ENCODE measurements at regions not wholly inside any gene's neighbourhood (a gene's known extent, or its start where the extent isn't known, plus 50 kb on each side); places are given as distances from the start of the nearest gene placed in this dataset.

DNA sequence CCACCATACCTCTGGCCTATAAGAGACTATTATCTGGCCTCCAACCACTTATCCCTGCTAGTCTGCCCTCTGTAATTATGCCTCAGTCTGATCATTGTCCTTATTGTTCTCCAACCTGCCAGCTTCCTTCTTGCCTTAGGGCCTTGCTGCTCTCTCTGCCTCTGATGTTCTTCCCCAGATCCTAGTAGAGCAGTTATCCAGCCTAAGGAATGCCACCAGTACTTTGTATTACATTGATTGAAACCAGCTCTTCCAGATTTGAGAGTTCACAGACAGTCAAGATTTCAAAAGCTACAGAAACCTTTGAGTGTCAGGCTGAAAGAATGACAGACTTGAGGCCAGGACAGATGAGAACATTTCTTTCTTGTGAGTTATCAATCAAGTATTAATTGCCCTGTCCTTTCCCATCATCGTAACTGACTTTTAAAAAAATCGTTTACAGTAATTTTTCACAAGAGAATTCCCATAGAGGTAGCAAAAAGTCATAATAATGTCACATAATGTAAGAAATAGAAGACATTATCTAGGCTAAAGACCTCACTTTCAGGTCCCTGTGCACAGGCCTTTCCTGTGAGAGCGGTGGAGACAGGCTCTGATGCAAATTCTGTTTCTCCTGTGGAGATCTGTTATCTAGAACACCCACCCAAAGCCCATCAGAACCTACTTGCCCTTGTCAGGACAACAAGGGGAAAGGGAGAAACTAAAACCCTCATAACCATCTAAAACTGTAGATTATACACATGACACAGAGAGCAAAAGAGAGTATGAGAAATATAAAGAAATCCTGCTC, 64.1 kb upstream of the GUCY1A1 start:
- Histone ChIP-seq H3K36me3 (ENCODE audit: control insufficient read depth in 2 of 2, extremely low read depth in 1 of 2, insufficient read depth in 2 of 2, low read length in 2 of 2) (no peaks in the 10 kb centered on the region), H3K27me3 (ENCODE audit: control insufficient read depth, extremely low read depth, insufficient read depth, low read length) (no peaks in the 10 kb centered on the region), H3K9me3 (ENCODE audit: control insufficient read depth, low read depth, low read length) (no peaks in the 10 kb centered on the region), H4K20me1 (ENCODE audit: control insufficient read depth, extremely low read depth, insufficient read depth, low read length) (no peaks in the 10 kb centered on the region), H3K79me2 (ENCODE audit: control insufficient read depth, insufficient read depth, low read length) (no peaks in the 10 kb centered on the region), H3K9ac (ENCODE audit: control insufficient read depth, extremely low read depth, insufficient read depth, low read length) (no peak overlapping the region), H3K27ac (ENCODE audit: control insufficient read depth, insufficient read depth, low read length) (no peak overlapping the region), H3K9me1 (ENCODE audit: control insufficient read depth, extremely low read depth, insufficient read depth, low read length) (no peaks in the 10 kb centered on the region), H3K4me3 (ENCODE audit: control insufficient read depth in 2 of 3, extremely low read depth in 1 of 3, insufficient read depth in 2 of 3, low read depth in 1 of 3, low read length in 3 of 3) (no peak overlapping the region), H3K4me2 (ENCODE audit: control insufficient read depth, extremely low read depth, insufficient read depth, low read depth, low read length) (peak overlapping the region; percentile 16), H3K4me1 (ENCODE audit: control insufficient read depth, extremely low read depth, insufficient read depth, low read length) (peaks cover 18% of the 10 kb centered on the region), H2AFZ (ENCODE audit: control insufficient read depth, low read length) (peak overlapping the region; percentile 8)
- TF ChIP-seq, protein P1, sequence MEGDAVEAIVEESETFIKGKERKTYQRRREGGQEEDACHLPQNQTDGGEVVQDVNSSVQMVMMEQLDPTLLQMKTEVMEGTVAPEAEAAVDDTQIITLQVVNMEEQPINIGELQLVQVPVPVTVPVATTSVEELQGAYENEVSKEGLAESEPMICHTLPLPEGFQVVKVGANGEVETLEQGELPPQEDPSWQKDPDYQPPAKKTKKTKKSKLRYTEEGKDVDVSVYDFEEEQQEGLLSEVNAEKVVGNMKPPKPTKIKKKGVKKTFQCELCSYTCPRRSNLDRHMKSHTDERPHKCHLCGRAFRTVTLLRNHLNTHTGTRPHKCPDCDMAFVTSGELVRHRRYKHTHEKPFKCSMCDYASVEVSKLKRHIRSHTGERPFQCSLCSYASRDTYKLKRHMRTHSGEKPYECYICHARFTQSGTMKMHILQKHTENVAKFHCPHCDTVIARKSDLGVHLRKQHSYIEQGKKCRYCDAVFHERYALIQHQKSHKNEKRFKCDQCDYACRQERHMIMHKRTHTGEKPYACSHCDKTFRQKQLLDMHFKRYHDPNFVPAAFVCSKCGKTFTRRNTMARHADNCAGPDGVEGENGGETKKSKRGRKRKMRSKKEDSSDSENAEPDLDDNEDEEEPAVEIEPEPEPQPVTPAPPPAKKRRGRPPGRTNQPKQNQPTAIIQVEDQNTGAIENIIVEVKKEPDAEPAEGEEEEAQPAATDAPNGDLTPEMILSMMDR (optimal IDR thresholded peaks at IDR 0.05 in 1 of 3, IDR thresholded peaks at IDR 0.05 in 1 of 3, conservative IDR thresholded peaks at IDR 0.05 in 1 of 3; ENCODE audit: extremely low read depth in 1 of 3, insufficient read depth in 2 of 3, low read length in 3 of 3), result no peak
- TF ChIP-seq EZH2 (IDR thresholded peaks at IDR 0.05; ENCODE audit: low read length), result no peak
- FAIRE-seq (no peak), DNase-seq (ENCODE audit: low read depth, low spot score) (no peak)
- dilution Hi-C loops (cut with MboI; ENCODE audit: extremely low pct_ligation_motif_present, low sequenced_read_pairs), result no loop called here

DNA sequence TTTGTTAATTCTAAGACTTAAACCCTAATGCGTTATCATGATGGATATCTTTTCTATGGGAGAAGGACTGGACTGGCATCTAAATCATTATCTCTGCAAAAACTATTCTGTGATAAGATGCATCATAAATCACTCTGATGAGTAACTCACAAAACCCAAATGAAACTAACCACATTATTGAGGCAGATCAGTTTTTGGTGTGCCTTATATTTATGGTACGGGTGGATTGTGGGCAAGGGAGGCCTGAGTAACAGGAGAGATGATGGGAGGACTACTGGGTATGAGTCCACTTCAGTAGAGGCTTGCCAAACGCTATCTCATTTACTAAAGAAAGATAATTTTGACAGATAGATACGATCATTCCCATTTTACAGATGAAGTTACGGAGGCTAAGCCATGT, 66.4 kb upstream of the GUCY1A1 start:
- dilution Hi-C loops (cut with MboI; ENCODE audit: extremely low pct_ligation_motif_present, low sequenced_read_pairs), result no loop called here
- H3K27ac ChIP-seq (ENCODE audit: control insufficient read depth, insufficient read depth, low read length), result no peak overlapping the region

More for the DNA sequence above, 66.4 kb upstream of the GUCY1A1 start:
- Histone ChIP-seq H2AFZ (ENCODE audit: control insufficient read depth, low read length) (no peak overlapping the region), H3K4me1 (ENCODE audit: control insufficient read depth, extremely low read depth, insufficient read depth, low read length) (peaks cover 18% of the 10 kb centered on the region), H3K9me1 (ENCODE audit: control insufficient read depth, extremely low read depth, insufficient read depth, low read length) (no peaks in the 10 kb centered on the region), H3K27me3 (ENCODE audit: control insufficient read depth, extremely low read depth, insufficient read depth, low read length) (no peaks in the 10 kb centered on the region), H3K9me3 (ENCODE audit: control insufficient read depth, low read depth, low read length) (no peaks in the 10 kb centered on the region), H3K79me2 (ENCODE audit: control insufficient read depth, insufficient read depth, low read length) (no peaks in the 10 kb centered on the region), H3K4me3 (ENCODE audit: control insufficient read depth in 2 of 3, extremely low read depth in 1 of 3, insufficient read depth in 2 of 3, low read depth in 1 of 3, low read length in 3 of 3) (no peak overlapping the region), H3K36me3 (ENCODE audit: control insufficient read depth in 2 of 2, extremely low read depth in 1 of 2, insufficient read depth in 2 of 2, low read length in 2 of 2) (no peaks in the 10 kb centered on the region), H4K20me1 (ENCODE audit: control insufficient read depth, extremely low read depth, insufficient read depth, low read length) (no peaks in the 10 kb centered on the region), H3K9ac (ENCODE audit: control insufficient read depth, extremely low read depth, insufficient read depth, low read length) (no peak overlapping the region), H3K4me2 (ENCODE audit: control insufficient read depth, extremely low read depth, insufficient read depth, low read depth, low read length) (no peak overlapping the region)
- no peak for DNase-seq (ENCODE audit: low read depth, low spot score)
- TF ChIP-seq, protein P1 (optimal IDR thresholded peaks at IDR 0.05 in 1 of 3, IDR thresholded peaks at IDR 0.05 in 1 of 3, conservative IDR thresholded peaks at IDR 0.05 in 1 of 3; ENCODE audit: extremely low read depth in 1 of 3, insufficient read depth in 2 of 3, low read length in 3 of 3), result no peak
- TF ChIP-seq EZH2 (IDR thresholded peaks at IDR 0.05; ENCODE audit: low read length), result no peak
- no peak for FAIRE-seq
